PC-3 (cell line): ENCODE measurements at regions not wholly inside any gene's neighbourhood (a gene's known extent, or its start where the extent isn't known, plus 50 kb on each side); places are given as distances from the start of the nearest gene placed in this dataset.

Source experiments
- EZH2 ChIP-seq: fragments of 300-600 bp; sonication (generic); IDR thresholded peaks from one replicate; pipeline ENCODE4 v1.6.1; 2017; ENCODE audit warnings: antibody characterized with exemption, mild to moderate bottlenecking, low read length; ENCODE audit not compliant: unreplicated experiment
- EZH2phosphoT487 ChIP-seq: fragments of 300-600 bp; sonication (generic); IDR thresholded peaks from 2 replicates; pipeline ENCODE4 v1.6.1; 2018; ENCODE audit warnings: mild to moderate bottlenecking, antibody characterized with exemption, low read length, borderline replicate concordance
- TF ChIP-seq, protein P1 (sequence below): fragments of 300-600 bp; sonication (generic); conservative IDR thresholded peaks from 2 replicates; pipeline ENCODE4 v1.5.1; 2017; ENCODE audit warnings: antibody characterized with exemption, low read depth, mild to moderate bottlenecking, low read length

GRCh38 chr14:62133776-62134550 is 371.7 kb downstream of the SNAPC1 start:
- TF ChIP-seq, protein P1, sequence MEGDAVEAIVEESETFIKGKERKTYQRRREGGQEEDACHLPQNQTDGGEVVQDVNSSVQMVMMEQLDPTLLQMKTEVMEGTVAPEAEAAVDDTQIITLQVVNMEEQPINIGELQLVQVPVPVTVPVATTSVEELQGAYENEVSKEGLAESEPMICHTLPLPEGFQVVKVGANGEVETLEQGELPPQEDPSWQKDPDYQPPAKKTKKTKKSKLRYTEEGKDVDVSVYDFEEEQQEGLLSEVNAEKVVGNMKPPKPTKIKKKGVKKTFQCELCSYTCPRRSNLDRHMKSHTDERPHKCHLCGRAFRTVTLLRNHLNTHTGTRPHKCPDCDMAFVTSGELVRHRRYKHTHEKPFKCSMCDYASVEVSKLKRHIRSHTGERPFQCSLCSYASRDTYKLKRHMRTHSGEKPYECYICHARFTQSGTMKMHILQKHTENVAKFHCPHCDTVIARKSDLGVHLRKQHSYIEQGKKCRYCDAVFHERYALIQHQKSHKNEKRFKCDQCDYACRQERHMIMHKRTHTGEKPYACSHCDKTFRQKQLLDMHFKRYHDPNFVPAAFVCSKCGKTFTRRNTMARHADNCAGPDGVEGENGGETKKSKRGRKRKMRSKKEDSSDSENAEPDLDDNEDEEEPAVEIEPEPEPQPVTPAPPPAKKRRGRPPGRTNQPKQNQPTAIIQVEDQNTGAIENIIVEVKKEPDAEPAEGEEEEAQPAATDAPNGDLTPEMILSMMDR = no peak
- no peak for TF ChIP-seq EZH2
- TF ChIP-seq EZH2phosphoT487 = no peak
